Tibial nerve (tissue), 4 donors: ENCODE measurements at regions not wholly inside any gene's neighbourhood (a gene's known extent, or its start where the extent isn't known, plus 50 kb on each side); places are given as distances from the start of the nearest gene placed in this dataset.

ENCODE experiments used
- DNase-seq, 2 donors: peaks; one replicate each; pipeline ENCODE4 v3.0.0-alpha.2; 2019; ENCODE audit warnings: low spot score in 2 of 2
- H3K27ac ChIP-seq, 4 donors: fragments of 200-600 bp; sonication (generic) in 3 of 4; one replicate each; pipeline ENCODE4 v1.5.1; 2017 to 2019; ENCODE audit warnings: mild to moderate bottlenecking in 1 of 4
- H3K27me3 ChIP-seq, 2 donors: fragments of 200-600 bp; sonication (generic) in 1 of 2; one replicate each; pipeline versions ENCODE4 v1.5.1 to v1.6.0; 2017 to 2019
- H3K36me3 ChIP-seq, 3 donors: fragments of 200-600 bp; sonication (generic); one replicate each; pipeline ENCODE4 v1.5.1; 2018 to 2019
- H3K4me1 ChIP-seq, 4 donors: fragments of 200-600 bp; sonication (generic) in 3 of 4; one replicate each; pipeline ENCODE4 v1.5.1; 2017 to 2019
- H3K4me3 ChIP-seq, 4 donors: fragments of 200-600 bp; sonication (generic) in 3 of 4; one replicate each; pipeline ENCODE4 v1.5.1; 2017 to 2019; ENCODE audit warnings: mild to moderate bottlenecking in 1 of 4, moderate library complexity in 1 of 4
- H3K9me3 ChIP-seq, 4 donors: fragments of 200-600 bp; sonication (generic) in 3 of 4; one replicate each; pipeline ENCODE4 v1.5.1; 2017 to 2019
- CTCF ChIP-seq, 5 experiments: fragments of 200-600 bp in 3 of 5; fragments of 450-650 bp in 2 of 5; sonication (generic) in 3 of 5; IDR thresholded peaks; one replicate each; pipeline ENCODE4 v1.5.1; 2016 to 2019; ENCODE audit warnings: antibody characterized with exemption in 5 of 5, mild to moderate bottlenecking in 3 of 5, moderate library complexity in 2 of 5
- EP300 ChIP-seq, 2 donors: sonication (generic); formaldehyde crosslinking; IDR thresholded peaks; one replicate each; pipeline ENCODE4 v1.6.1; 2017; ENCODE audit warnings: antibody characterized with exemption in 2 of 2, mild to moderate bottlenecking in 1 of 2
- POLR2A ChIP-seq, 2 donors: fragments of 450-650 bp; IDR thresholded peaks; one replicate each; pipeline ENCODE4 v1.6.1; 2017; ENCODE audit warnings: antibody characterized with exemption in 2 of 2, mild to moderate bottlenecking in 2 of 2, moderate library complexity in 2 of 2
- WGBS, 2 donors: methylation state at CpG; one replicate each; pipeline ENCODE4 v1.1.5; 2018; 5-methylcytosine and 5-hydroxymethylcytosine counted together

GRCh38 chr13:109652531-109652930, 133.9 kb downstream of the IRS2 start:
- H3K4me1 ChIP-seq: peaks cover 0 to 19% (median 5%) of the 10 kb centered on the region in 4 donors
- 36 to 55% methylated on average over 3 of the region's 3 CpGs for WGBS, 2 donors
- no peaks in the 10 kb centered on the region for H3K9me3 ChIP-seq
- H3K36me3 ChIP-seq: no peaks in the 10 kb centered on the region
- no peak for DNase-seq
- H3K4me3 ChIP-seq: no peak overlapping the region
- peak overlapping the region in 1 of 4 donors; percentile 67 for H3K27ac ChIP-seq
- TF ChIP-seq CTCF (IDR thresholded peaks at IDR 0.05) (no peak), POLR2A (IDR thresholded peaks at IDR 0.05) (no peak), EP300 (IDR thresholded peaks at IDR 0.05) (no peak)
- no peaks in the 10 kb centered on the region for H3K27me3 ChIP-seq

DNA sequence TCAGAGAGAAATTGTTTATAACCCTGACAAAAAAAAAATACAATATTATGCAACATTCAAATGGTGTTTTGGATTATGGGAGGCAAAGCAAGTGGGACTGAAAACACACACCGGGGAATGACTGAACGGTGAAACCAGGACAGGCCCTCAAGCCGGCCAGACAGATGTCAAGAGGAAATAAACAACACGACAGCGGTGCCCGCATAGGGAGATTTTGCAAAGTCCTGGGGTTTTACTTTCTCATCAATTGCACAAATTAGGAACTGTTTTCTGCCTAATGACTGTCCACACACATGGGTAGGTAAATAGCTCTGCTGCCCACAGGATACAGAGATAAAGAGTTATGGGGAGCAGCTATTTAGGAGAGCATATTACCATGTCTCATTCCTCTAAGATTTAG, 134.5 kb downstream of the IRS2 start:
- peak overlapping the region in 2 of 4 donors; percentile 3 to 43 for H3K27ac ChIP-seq
- H3K36me3 ChIP-seq: no peaks in the 10 kb centered on the region
- no peaks in the 10 kb centered on the region for H3K27me3 ChIP-seq
- H3K4me1 ChIP-seq: peaks cover 0 to 19% (median 5%) of the 10 kb centered on the region in 4 donors
- no peak for TF ChIP-seq POLR2A (IDR thresholded peaks at IDR 0.05)
- TF ChIP-seq EP300 (IDR thresholded peaks at IDR 0.05): peak in 1 of 2 donors; percentile 29
- H3K9me3 ChIP-seq: no peaks in the 10 kb centered on the region
- no peak overlapping the region for H3K4me3 ChIP-seq
- no peak for DNase-seq
- 71 to 79% methylated on average over 6 of the region's 6 CpGs for WGBS, 2 donors

- Histone ChIP-seq H3K27me3 (no peaks in the 10 kb centered on the region), H3K4me3 (no peak overlapping the region), H3K4me1 (peaks cover 0 to 19% (median 5%) of the 10 kb centered on the region in 4 donors), H3K27ac (peak overlapping the region in 1 of 4 donors; percentile 6), H3K9me3 (no peaks in the 10 kb centered on the region), H3K36me3 (no peaks in the 10 kb centered on the region)
- no peak for TF ChIP-seq CTCF (IDR thresholded peaks at IDR 0.05)
- TF ChIP-seq EP300 (IDR thresholded peaks at IDR 0.05): no peak
- TF ChIP-seq POLR2A (IDR thresholded peaks at IDR 0.05): no peak
- no peak for DNase-seq
- WGBS, 2 donors: 88 to 90% methylated on average over 5 of the region's 5 CpGs
These were observed 135.1 kb downstream of the IRS2 start for GRCh38 chr13:109651311-109651710.

DNA sequence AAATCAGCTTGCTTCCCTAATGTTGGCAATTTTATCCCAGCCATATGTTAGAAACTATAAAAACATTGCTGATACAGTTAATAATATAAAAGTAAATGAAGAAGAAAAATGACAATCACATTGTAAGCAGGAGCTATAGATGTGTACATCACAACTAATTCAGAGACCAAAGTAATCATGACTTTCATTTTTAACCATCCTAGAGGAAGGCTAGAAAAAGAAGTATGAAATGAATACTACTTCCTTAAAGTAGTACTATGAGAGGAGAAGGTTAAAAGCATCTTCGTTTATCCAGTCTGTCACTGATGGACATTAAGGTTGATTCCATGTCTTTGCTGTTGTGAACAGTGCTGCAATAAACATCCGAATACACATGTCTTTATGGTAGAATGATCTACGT, 135.5 kb downstream of the IRS2 start:
- peaks cover 0 to 19% (median 3%) of the 10 kb centered on the region in 4 donors for H3K4me1 ChIP-seq
- H3K27me3 ChIP-seq: no peaks in the 10 kb centered on the region
- 88 to 94% methylated on average over 3 of the region's 3 CpGs for WGBS, 2 donors
- no peaks in the 10 kb centered on the region for H3K36me3 ChIP-seq
- no peak overlapping the region for H3K4me3 ChIP-seq
- no peak overlapping the region for H3K27ac ChIP-seq
- DNase-seq: no peak
- H3K9me3 ChIP-seq: no peaks in the 10 kb centered on the region
- TF ChIP-seq CTCF (IDR thresholded peaks at IDR 0.05) (no peak), EP300 (IDR thresholded peaks at IDR 0.05) (no peak), POLR2A (IDR thresholded peaks at IDR 0.05) (no peak)

- no peak overlapping the region for H3K27ac ChIP-seq
- TF ChIP-seq POLR2A (IDR thresholded peaks at IDR 0.05): no peak
- no peak for TF ChIP-seq EP300 (IDR thresholded peaks at IDR 0.05)
- no peak for TF ChIP-seq CTCF (IDR thresholded peaks at IDR 0.05)
- no peaks in the 10 kb centered on the region for H3K27me3 ChIP-seq
- no peak for DNase-seq
- 91 to 93% methylated on average over 3 of the region's 3 CpGs for WGBS, 2 donors
- H3K4me1 ChIP-seq: peaks cover 0 to 8% (median 0%) of the 10 kb centered on the region in 4 donors
- no peaks in the 10 kb centered on the region for H3K9me3 ChIP-seq
- no peaks in the 10 kb centered on the region for H3K36me3 ChIP-seq
- H3K4me3 ChIP-seq: no peak overlapping the region
These were observed 136.7 kb downstream of the IRS2 start for GRCh38 chr13:109649713-109650112.

DNA sequence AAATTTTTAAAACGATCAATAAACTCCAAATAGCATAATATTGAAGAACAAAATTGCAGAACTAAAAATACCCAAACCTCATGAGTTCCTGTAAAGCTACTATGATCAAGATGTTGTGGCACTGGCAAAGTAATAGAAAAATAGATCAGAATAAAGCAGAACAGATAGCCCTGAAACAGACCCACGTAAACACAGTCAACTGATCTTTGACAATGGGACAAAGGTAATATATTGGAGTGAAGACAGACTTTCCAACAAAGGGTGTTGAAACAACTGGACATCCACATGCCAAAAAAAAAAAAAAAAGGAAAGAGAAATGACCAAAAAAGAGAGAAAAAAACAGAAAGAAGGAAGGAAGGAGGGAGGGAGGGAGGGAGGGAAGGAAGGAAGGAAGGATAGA, 138.7 kb downstream of the IRS2 start:
- Histone ChIP-seq H3K4me3 (no peak overlapping the region), H3K36me3 (no peaks in the 10 kb centered on the region), H3K4me1 (peaks cover 0 to 3% (median 0%) of the 10 kb centered on the region in 4 donors), H3K9me3 (peaks cover 0 to 5% (median 0%) of the 10 kb centered on the region in 4 donors), H3K27me3 (no peaks in the 10 kb centered on the region), H3K27ac (no peak overlapping the region)
- no peak for TF ChIP-seq EP300 (IDR thresholded peaks at IDR 0.05)
- TF ChIP-seq POLR2A (IDR thresholded peaks at IDR 0.05): no peak
- no peak for TF ChIP-seq CTCF (IDR thresholded peaks at IDR 0.05)
- DNase-seq: no peak
- 76 to 87% methylated on average over 2 of the region's 2 CpGs for WGBS, 2 donors
